ENCODE measurements at regions not wholly inside any gene's neighbourhood (a gene's known extent, or its start where the extent isn't known, plus 50 kb on each side); places are given as distances from the start of the nearest gene placed in this dataset.

DNA sequence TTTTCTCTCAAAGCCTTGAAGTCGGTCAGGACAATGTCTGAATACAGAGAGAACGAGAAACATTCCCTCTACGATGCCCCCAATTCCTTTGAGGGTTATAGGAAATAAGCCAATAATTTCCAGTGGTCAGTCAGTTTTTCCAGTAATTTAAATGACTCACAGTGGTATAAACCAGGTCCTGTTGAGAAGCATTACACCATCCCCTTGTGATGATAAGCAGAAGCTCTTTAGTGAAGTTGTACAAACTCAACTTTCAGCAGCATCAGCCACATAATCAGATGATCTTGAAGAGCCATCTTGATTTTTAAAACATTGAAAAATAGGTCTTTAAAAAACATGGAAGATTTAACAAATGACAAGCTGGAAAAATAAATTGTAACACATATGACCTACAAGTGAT lies 173.9 kb upstream of the ZNF462 start:
- DNase-seq, result no peak

DNA sequence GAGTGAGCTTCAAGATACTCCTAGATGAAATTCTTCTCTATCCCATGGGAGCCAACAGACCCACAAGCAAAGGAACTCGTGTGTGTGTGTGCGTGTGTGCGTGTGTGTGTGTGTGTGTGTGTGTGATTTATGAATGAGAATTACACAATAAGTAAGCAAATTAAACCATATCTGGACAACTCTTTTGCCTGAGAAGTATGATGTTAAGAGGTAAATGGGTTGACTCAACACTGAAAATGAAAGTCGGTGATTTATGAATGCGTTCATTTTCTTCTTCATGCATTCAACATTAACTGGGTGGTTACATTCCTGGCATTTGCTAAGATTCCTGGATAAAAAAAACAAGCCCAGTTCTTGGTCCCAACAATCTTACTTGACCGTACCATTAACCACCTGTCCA lies 171.3 kb upstream of the ZNF462 start:
- DNase-seq, result no peak

DNA sequence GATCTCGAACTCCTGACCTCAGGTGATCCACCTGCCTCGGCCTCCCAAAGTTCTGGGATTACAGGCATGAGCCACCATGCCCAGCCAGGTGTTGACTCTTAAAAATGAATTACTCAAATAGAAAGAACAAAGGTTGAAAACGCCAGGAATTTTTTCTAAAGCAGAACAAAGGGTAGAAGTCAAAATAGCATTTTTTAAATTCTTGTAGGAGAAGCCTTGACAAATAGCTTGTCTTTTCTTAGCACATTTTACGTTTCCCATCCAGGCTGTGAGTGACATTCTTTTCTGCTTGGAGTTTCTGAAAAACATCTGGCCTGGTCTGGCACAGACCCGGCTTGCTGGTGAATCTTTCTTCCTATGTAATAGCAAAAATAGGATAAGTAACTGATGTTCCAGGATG lies 169.4 kb upstream of the ZNF462 start:
- no peak for DNase-seq

DNA sequence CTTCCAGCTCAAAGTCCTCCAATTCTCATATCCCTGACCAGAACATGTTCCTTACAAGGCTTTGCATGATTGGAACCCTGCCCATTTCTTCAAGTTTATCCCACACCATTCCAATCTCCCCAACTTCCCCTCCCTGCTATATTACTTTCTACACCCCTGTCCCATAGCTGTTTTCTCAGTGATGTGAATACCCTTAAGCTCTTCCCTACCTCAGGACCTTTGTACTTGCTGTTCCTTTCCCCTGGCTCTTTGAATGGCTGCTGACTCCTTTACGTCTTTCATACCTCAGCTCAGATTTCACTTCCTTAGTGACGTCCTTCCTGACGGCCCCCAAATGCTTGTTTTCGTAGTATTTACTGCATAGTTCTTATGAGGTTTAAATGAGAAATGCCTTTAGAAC lies 166.2 kb upstream of the ZNF462 start:
- no peak for DNase-seq

DNA sequence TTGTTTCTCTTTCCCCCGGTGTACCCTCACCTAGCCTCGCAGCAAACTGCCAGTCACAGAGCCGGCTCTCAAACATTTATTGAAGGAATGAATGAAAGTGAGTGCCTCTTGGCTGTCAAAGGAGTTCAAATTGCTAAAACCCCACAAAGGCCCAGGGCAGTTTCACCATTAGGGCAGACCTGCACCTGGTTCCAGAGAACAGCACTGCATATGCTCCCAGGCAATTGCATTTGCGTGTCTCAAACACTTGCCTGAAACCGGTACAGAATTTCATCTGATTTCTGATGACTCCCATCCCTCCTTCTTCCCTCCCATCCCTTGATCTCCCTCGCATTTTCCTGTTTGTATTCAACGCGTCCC lies 165.6 kb upstream of the ZNF462 start:
- DNase-seq, result no peak

DNA sequence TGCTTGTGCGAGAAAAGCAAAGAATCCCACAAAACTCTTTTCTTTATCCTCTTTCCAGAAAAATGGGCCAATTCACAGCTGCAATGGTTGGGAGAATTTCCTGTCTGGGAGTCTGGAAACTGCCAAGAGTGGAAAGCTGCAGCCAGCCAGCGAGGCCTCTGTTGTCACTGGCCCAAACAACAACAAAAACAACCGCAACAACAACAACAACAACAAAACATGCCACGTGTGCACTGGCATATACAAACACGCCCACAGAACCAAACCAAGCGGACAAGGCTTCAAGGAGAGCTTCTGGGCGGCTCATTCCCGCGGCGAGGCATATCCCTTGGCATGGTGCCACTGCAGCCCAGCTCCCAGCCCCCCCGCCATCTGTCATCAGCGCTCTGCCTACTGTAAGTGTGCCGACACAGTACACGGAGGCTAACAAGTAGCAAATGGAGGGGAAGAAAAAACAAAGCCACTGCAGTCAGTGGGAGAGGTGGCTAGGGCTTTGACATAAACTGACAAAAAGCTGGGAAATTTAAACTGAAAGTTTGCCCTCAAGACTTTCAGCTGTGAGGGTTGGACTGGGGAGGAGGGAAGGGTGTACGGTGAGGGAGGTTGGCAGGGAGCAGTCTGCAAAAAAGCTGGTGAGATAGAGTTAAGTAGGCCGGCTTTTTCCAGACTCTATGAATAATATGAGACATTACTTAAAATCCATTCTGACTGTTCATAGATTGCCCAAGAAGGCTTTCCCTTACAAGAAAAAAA lies 165.0 kb upstream of the ZNF462 start:
- no peak for DNase-seq

DNA sequence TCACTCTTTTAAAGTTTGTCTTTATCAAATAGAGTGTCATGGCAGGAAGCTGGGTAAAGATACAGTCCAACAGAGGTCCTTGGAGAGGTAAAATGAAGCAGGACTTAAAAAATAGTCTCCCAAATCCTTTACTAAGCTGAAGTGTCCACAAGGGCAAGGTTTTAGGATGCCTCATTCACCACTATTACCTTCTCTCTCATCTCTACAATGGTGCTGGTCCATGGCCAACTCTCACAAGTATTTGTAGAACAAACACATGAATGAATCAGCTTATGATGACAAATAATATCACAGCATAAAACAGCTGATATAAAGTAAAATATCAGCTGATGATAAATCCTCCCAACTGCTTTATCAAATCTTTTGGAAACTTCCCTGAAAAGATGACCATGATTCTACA lies 162.3 kb upstream of the ZNF462 start:
- DNase-seq, result no peak

DNA sequence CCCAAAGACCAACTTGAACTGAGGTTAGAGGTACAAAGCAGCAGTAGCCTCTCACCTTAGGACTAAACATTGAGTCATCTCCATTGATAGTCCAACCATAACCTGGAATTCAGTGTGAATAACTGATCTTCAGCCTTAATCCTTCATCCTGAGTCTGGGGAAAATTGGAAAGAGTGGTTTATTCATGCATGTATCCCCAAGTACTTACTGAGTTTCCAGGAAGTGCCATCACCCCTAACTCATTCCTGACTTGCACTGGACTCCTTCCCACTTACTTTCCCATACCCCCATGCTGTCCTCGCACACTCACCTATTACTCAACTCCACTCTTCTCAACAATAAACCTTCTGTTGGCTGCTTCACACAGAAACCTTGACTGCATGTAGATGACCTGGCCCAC lies 161.4 kb upstream of the ZNF462 start:
- DNase-seq, result no peak

DNA sequence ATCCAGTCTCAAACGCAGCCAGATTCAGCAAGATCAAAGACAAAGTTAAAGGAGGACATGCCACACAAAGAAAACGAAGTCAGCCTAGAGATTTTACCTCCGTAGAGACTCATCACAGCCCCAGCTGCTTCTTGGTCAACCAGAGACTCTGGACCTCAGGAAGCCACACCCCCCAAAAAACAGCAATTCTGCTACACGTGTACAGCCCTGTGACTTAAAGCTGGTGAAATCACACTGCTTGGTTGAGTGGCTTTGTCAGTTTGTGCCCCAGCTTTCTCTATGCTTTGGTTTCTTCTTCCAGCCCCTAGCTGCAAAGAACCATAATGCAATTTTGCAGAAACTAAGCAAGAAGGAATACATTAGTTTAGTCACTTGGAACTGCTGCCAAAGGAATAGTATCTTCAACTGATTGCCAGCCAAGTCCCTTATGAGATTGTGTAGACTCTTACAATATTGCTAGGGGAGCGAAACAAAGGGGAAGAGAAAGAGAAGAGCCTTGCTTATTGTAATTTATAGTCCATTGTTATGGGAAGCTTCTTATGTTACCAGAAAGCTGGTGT lies 158.8 kb upstream of the ZNF462 start:
- no peak for DNase-seq

DNA sequence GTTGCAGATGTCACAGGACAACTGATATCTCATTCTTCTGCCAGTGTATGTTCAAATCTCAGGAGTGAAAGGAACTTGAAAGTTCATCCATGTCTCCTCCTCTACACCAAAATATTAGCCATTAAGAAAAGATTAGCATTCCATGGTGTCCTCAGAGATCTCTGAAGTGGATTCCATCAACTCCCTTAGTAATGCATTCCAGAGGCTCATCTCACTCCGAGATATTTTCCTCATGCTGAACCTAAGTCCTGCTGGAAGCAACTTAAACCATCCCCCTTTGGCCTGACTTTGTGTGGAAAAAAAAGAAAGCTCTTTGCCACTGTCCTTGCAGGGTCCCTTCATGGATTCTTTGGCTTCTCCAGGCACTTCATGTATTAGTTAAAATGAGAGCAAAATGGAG lies 155.7 kb upstream of the ZNF462 start:
- DNase-seq, result no peak

DNA sequence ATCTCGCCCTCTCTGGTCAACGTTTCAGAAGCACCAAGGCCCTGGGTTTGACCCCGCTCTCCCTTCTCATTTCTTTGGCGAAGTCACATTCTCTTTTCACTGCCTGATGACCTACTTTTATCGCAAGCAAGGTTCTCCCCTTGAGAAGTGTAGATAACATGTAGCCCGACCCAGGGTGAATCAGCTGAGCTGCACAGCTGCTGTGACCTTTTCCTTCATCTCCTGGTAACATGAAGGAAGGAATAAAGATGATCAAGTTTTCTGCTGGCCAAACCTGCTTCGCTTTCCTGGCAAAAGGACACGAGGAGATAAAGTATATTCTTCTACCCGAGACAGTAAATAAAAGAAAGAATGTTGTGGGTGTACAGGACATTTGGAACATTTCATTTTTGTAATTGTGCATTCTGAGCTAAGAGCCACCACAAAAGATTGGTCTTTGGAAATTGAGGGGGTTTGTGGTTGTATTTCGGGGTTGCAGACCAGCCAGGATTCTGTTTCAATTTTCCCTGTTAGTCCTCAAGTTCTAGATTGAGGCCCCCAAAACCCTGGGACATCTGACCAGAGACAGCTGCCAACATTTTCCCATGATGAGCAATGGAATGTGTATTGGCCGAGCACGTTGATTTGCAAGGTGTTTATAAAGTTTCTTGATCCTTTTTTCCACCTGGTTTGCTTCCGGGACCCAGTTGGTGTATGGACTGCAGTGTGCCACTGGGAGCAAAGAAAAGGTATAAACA lies 155.1 kb upstream of the ZNF462 start:
- no peak for DNase-seq

DNA sequence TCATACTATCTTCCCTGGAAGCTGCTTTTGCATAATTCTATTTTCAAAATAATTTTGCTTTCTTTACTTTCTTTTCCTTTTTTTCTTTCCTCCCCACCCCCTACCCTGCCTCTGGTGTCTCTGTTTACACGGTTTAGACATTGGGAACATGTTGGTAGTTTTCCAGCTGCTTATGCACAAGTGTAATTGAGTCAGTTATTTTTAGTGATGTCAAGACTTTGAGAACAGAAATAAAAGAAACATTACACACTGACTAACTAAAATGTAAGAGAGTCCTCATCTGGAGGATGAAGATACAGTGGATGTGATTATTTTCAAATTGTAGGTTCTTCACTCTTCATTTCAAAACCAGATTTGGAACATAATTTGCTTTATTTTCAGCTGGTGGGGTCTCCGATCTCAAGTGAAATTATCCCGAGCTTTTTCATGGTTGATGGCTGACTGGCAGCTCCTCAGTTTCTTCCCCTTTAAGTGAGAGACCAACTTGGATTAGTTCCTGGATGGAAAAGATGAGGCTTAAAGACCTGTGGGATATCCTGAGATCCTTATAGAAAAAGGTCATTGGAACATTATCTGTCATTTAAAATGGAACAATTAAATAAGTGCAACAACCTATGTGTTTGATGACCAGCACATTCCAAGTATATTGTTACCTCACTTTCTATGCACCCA lies 154.4 kb upstream of the ZNF462 start:
- no peak for DNase-seq

DNA sequence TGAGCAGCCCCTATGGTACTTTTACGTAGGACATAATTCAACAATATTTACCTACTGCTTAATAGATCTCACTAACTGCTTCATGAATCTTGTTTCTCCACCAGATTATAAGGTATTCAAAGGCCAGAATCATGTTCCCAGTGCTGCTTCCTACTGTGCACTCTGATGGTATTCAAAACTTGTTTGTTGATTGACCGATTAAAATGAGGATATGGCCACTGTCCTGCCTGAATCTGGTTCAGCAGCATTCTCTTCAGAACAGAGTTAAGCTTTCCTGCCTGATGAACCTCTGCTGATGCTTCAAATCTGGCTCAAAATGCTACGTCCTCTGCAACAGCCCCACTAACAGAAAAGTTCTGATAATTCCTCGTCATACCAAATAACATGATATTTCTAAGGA lies 150.7 kb upstream of the ZNF462 start:
- no peak for DNase-seq

DNA sequence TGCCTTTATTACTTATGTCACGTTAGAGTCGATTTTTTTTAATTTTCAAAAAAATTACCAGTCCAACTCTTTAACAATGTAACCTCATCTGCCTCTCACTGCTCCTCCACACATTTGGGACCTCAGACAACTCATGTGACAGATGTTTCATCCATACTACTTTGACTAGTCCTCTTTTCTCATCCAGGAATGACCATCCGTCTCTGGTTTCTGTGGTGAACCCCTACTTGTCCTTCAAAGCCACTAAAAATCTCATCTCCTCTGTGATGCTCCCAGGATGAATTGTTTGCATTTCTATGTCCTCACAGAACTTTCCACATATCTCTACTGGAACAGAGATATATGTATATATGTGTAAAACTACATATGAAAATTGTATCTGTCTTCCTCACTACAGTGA lies 149.8 kb upstream of the ZNF462 start:
- no peak for DNase-seq

DNA sequence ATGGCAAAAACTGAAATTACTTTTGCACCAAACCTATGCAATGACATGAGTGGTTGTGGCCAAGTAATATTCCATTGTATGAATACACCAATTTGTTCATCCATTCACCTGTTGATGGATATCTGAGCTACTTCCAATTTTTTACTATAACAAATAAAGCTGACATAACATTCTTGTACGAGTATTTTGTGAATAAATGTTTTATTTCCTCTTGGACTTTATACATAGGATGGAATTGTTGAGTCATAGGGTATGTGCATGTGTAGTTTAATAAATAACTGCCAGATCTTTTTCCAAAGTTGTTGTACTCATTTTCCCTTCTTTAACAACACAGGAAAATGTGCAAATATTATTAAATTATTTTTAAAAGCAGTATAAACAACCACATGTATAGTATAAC lies 146.1 kb upstream of the ZNF462 start:
- no peak for DNase-seq

DNA sequence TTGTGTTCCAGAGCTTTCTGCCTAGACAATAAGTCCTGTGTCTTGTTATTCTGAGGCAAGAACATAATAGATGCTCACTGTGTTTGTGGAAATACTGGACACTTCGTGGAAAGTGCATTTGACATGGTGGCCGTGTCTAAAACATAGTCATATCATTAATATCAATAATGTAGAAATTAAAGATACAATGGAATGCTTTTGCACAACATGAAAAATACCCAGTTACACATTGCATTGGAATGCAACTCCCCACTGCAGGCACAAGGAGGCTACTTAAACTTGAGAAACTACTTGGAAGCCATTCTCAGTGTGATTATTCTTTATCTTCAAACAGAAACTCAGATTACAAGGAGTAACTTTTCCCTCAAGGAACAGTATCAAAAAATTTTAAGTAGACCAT lies 145.3 kb upstream of the ZNF462 start:
- DNase-seq, result no peak

DNA sequence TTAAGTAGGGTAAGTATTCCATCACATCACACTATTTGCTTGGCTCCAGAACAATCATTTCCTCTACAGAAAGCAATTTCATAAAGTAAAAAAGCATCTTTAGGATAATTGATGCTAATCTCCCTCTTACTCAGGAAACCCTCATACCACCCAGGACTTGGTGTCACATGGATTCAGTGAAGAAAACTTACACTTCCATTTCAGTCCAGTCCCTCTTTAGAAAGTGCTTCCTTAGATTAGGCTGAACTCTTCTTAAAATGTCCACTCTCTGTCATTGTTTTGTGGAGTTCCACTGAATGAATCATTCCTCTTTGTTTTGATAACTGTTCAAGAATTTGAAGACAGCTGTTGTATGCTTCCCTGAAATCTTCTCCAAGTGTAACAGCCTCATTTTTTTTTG lies 144.0 kb upstream of the ZNF462 start:
- no peak for DNase-seq

DNA sequence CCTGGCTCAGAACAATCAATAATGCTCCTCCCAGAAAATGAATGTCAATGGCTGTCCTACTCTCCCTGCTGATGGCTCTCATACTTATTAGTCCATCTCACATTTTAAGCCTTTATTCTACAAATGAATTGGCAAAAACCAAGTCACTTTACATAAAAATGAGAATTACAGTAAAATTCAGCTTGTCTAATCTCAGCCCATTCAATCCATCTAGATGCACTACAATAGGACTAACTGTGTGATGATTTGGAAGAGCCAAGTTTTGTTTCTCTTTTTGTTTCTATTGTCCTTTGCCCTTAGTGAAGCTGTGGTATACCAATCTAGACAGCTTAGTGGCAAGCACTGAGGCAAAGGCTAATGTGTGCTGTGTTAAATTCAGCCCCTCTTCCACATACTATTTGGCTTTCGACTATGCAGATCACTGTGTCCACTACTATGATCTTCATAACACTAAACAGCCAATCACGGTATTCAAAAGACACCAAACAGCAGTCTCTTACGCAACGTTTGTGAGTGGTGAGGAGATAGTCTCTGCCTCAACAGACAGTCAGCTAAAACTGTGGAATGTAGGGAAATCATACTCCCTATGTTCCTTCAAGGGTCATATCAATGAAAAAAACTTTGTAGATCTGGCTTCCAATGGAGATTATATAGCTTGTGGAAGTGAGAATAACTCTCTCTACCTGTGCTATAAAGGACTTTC lies 140.8 kb upstream of the ZNF462 start:
- DNase-seq, result no peak

DNA sequence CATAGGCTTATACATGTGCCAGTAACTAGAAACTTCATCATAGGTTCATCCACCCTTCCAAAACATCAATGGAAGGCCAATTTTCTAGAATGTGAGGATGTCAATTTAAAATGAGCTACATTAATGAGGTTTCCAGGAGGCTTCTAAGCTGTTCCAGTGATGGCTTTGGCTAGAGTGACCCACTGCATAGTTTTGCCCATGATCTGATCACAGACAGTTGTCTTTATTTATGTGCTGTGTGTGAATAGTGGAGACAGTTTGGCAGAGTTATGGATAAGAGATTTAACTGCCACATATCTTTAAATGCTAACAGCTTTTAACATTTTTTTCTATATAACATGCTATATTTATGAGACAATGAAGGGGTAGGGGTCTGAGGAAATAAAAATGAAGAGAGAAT lies 139.0 kb upstream of the ZNF462 start:
- no peak for DNase-seq

DNA sequence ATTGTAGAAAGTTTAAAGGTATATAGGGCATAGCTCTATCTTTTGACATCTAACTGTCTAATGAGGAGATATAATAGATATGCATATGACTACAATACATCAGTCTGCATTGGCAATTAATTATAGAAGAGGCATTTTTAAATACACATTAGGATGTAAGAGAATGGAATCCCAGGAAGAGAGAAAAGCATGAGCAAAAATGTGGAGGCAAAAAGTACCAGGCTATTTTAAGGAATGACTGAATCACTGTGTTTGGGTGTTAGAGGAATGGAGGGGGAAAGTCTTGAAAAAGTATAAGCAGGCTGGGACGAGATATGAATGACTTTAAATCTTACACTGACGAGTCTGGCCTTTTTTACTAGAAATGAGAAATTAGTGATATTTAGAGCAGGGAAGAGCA lies 138.4 kb upstream of the ZNF462 start:
- DNase-seq, result no peak

DNA sequence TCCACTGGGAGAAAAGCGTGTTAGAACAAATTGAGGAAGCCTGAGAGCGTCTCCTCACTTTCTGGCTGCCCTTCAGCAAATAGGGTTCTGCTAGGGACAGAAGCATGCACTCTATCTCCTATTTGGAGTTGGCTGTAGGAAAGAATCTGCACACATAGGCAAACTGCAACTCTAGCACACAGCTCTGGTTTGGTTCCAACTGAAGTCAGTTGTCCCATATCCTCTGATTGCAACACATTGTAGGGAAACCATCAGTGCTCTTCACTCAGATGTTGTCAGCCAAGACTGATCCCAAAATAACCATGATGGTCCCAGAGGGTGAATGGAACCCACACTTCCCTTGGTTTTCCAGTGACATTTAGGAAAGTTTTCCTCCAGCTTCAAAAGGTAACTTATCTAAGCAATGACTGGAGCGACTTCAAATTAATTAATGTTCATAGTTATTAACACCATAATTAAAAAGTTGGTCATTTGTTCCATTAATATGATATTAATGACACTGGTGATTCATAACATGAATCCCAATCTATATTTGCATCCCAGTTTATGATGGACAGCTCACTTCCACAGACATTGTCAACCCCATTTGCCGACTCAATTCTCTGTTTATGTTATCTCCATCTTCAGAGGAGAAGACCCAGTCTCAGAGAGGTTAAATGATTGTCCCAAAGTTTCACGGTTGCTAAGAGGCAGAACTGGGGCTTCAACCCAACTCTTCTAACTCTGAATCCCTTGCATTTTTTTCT lies 136.7 kb upstream of the ZNF462 start:
- no peak for DNase-seq

DNA sequence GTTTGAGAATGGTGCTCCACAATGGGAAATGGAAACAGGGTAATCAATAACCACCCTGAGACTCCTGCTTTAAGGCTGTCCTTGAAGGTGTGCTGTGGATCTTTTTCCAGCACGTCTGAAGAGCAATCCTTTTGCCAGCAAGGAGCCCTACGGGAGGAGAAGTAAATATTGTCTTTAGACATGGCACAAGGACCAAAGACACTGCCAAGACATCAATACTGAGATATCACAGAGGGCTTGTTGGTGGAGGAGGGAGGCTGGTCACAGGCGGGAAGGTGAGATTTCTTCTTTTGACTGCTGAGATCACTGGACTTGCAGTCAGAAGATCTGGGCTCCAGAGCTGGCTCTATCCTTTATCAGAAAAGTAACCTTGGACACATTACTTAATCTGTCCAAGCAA lies 135.0 kb upstream of the ZNF462 start:
- no peak for DNase-seq

DNA sequence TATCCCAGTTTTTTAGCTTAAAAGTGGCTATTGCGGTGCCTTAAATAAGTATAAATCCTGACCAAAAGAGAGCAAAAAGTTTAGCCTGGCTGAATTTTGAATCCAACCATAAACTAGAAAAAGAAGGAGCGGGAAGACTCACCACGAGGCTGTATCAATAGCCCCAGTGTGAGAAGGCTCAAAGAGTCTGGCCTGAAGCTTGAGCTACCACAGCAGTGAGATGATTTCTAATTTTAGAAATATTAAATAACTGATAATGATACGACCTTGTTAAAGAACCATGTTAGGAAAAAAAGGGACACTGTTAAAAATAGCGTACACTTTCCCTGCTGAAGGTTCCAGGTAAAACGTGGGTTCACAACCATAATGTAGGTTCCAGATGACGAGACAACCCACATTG lies 134.1 kb upstream of the ZNF462 start:
- DNase-seq, result no peak
